ENCODE measurements at regions not wholly inside any gene's neighbourhood (a gene's known extent, or its start where the extent isn't known, plus 50 kb on each side); places are given as distances from the start of the nearest gene placed in this dataset.

DNA sequence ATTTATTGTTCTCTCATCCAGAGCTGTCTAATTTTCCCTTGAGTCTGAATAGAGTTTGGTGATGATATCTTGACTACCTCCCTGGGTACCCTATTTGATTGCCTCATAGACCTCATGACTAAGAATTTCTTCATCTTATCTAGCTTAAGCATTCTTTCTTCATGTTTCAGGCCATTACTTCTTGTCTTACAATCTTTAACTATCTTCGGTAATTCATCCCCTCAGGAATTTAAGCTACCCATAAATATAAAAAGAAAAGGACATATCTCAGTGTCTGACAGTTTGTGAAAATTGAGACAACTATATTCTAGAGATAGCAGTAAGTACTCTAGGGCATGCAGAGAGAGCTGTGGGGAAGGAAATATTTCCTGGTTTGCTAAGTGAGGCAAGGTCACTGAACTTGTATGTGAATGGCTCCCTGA lies 466.1 kb upstream of the GRID2 start:
- H3K4me3 Mint-ChIP-seq: no peak overlapping the region
- intact Hi-C loops (cut with micrococcal nuclease): no loop called here
- no peak for DNase-seq

DNA sequence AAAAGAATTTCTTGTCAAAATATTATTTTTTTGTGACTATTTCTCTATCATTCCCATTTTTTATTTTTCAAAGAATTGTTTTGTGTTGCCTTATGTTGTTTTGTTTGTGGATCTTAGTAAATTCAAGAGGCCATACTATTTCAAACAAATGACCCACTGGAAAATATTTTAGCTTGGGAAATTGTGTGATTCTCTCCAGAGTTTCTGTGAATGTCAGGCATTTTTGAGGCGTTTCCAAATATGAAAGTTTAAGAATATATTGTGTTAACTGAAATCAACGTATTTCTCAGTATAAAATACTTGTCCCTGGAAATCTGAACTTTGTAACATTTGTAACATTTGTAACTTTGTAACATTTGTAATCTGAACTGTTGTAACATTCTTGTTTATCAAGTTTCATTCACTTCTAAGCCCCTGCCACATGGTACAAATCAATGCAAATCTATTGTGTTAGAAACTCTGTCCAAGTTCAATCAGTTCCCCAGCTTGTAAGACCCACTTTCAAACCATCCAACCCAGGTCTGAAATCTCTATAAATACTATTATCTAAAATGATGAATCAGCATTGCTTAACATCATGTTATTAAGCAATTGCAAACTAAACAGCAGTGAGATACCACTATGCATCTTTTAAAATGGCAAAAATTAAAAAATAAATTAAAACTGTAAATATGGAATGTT lies 465.4 kb upstream of the GRID2 start:
- H3K4me1 Mint-ChIP-seq: no peaks in the 10 kb centered on the region
- ChIA-PET POLR2A (no interaction called here), CTCF (no interaction called here)
- H3K4me3 Mint-ChIP-seq: no peak overlapping the region
- no peaks in the 10 kb centered on the region for H3K27me3 Mint-ChIP-seq
- ATAC-seq (ENCODE audit: low read depth) (no peak), DNase-seq (no peak)
- no peak for TF ChIP-seq CTCF (IDR thresholded peaks at IDR 0.05)
- H3K36me3 Mint-ChIP-seq (ENCODE audit: low read depth): no peaks in the 10 kb centered on the region
- H3K27ac Mint-ChIP-seq: no peak overlapping the region
- peaks cover 21% of the 10 kb centered on the region for H3K9me3 Mint-ChIP-seq
- intact Hi-C loops (cut with micrococcal nuclease): no loop called here

More for the DNA sequence above, 466.1 kb upstream of the GRID2 start:
- POLR2A ChIA-PET: no interaction called here
- ATAC-seq (ENCODE audit: low read depth): no peak
- Mint-ChIP-seq H3K36me3 (ENCODE audit: low read depth) (no peaks in the 10 kb centered on the region), H3K4me1 (no peaks in the 10 kb centered on the region), H3K27me3 (no peaks in the 10 kb centered on the region), H3K27ac (no peak overlapping the region), H3K9me3 (peaks cover 24% of the 10 kb centered on the region)
- CTCF ChIA-PET: no interaction called here
- no peak for TF ChIP-seq CTCF (IDR thresholded peaks at IDR 0.05)

GRCh38 chr4:91840359-91840758 lies 463.4 kb upstream of the GRID2 start:
- ChIA-PET CTCF (no interaction called here), POLR2A (no interaction called here)
- Mint-ChIP-seq H3K36me3 (ENCODE audit: low read depth) (no peaks in the 10 kb centered on the region), H3K27ac (no peak overlapping the region), H3K4me3 (no peak overlapping the region), H3K27me3 (no peaks in the 10 kb centered on the region), H3K4me1 (no peaks in the 10 kb centered on the region), H3K9me3 (peaks cover 7% of the 10 kb centered on the region)
- intact Hi-C loops (cut with micrococcal nuclease): no loop called here
- no peak for TF ChIP-seq CTCF (IDR thresholded peaks at IDR 0.05)
- DNase-seq: no peak
- ATAC-seq (ENCODE audit: low read depth): no peak

GRCh38 chr4:91846233-91846632 lies 457.5 kb upstream of the GRID2 start:
- Mint-ChIP-seq H3K4me1 (no peaks in the 10 kb centered on the region), H3K27ac (no peak overlapping the region), H3K27me3 (no peaks in the 10 kb centered on the region), H3K36me3 (ENCODE audit: low read depth) (no peaks in the 10 kb centered on the region), H3K4me3 (no peak overlapping the region), H3K9me3 (peaks cover 3% of the 10 kb centered on the region)
- CTCF ChIA-PET: no interaction called here
- POLR2A ChIA-PET: no interaction called here
- no peak for ATAC-seq (ENCODE audit: low read depth)
- intact Hi-C loops (cut with micrococcal nuclease): no loop called here
- no peak for DNase-seq
- TF ChIP-seq CTCF (IDR thresholded peaks at IDR 0.05): no peak

GRCh38 chr4:91851456-91851855 lies 452.3 kb upstream of the GRID2 start:
- POLR2A ChIA-PET: no interaction called here
- DNase-seq (no peak), ATAC-seq (ENCODE audit: low read depth) (no peak)
- Mint-ChIP-seq H3K27ac (no peak overlapping the region), H3K27me3 (no peaks in the 10 kb centered on the region), H3K4me1 (no peaks in the 10 kb centered on the region), H3K4me3 (no peak overlapping the region), H3K36me3 (ENCODE audit: low read depth) (no peaks in the 10 kb centered on the region), H3K9me3 (peaks cover 2% of the 10 kb centered on the region)
- no peak for TF ChIP-seq CTCF (IDR thresholded peaks at IDR 0.05)
- intact Hi-C loops (cut with micrococcal nuclease): no loop called here
- CTCF ChIA-PET: no interaction called here
